ENCODE measurements at regions not wholly inside any gene's neighbourhood (a gene's known extent, or its start where the extent isn't known, plus 50 kb on each side); places are given as distances from the start of the nearest gene placed in this dataset.

DNA sequence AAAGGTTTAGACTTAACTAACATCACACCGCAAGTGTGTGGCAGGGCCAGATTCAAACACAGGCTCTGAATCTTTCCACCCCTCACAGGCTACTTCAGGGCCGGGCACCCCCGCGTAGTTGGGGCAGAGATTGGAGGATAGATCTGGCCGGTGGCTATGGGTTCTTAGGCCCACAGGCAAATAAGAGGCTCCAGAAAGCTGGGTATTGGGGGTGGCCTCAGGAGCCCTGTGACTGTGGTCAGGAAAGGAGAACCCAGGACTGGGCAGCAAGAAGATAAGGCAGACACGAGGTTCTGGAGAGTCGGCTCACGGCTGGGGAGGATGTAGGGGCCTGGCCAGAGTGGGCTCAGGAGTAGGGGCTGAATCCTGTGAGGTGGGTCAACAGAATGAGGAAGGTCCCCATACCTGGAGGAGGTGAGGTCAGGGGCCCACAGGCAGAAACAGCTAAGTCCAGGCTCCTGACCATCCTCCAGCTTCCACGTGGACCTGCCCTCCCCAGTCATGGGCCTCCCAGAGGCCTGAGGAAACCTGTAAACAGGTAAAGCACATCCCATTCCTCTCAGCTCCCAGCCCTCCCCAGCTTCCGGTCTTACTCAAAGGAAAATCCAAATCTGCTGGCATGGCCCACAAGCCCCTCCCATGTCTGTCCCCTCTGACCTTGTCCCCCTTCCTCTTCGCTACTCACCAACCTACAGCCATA, 306.2 kb downstream of the MATN1 start:
- no peak for DNase-seq

DNA sequence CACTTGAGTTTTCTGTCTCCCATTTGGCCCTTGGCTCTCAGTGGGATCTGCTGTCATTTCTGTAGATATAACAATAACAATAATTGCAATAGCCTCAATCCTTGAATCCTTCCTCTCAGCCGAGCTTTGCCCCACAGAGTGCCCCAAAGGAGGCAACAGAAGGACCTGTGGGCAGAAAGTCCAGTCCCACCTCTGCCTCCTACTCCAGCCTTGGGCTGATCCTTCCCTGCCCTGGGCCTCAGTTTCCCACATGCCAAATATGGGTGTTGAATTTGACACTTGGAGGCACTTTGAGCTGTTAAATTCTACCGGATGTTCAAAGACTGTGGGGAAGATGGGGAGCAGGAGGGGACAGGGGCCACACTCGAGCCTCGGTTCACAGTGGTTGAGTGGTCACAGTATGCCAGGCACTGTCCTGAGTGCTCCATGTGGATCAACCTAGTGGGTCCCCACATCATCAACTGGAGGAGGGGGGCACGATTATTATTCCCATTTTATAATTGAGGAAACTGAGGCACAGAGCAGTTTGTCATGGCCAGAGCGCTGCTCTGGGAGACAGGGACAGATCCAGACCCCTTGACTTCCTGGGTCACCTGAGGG, 307.1 kb downstream of the MATN1 start:
- no peak for DNase-seq

DNA sequence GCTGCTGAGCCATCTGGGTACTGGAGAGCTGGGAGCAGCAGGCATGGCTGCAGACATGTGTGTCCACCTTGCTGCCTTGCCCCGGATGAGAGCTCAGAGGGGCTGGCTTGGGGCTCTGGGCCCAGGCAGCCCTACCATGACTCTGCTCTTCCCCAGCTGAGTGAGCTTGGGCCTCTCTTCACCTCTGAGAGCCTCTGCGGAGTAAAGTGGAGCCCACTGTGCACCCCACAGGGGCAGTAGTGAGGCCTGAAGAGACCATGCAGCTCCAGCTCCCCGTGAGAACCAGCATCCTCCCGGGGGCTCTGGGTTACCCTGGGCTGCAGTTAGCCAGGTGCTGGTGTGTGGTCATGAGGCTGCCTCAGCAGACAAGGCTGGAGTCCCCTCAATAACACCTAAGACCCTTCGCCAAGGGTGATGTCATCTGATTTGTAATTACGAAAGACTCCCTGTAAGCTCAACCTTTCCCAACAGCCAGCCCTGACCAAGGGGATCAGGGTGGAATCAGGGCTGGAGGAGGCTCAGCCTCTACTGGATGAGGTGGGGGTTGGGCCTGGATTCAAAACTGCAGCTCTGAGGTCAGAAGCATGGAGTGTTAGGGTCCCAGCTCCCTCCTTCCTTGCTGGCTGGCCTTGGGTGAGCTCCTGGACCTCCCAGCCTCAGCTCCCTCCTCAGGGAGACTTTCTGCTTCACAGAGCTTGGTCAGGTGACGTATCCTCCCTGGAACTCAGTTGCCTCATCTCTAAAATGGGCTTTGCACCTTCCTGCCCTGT, 308.0 kb downstream of the MATN1 start:
- no peak for DNase-seq

DNA sequence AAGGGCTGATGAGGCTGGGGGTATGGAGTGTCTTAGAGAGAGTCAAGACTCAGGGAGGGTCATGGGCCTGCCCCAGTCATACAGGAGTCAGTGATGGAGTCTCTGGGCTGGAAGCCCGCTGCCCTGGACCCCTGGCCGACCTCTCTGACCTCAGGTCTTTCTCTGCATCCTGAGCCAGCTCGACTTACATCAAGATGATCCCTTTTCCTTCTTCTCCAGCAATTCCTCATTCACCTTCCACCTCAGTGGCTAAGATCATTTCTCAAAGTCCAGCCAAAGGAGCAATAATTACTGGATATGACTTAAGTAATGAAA, 308.6 kb downstream of the MATN1 start:
- DNase-seq, result no peak

DNA sequence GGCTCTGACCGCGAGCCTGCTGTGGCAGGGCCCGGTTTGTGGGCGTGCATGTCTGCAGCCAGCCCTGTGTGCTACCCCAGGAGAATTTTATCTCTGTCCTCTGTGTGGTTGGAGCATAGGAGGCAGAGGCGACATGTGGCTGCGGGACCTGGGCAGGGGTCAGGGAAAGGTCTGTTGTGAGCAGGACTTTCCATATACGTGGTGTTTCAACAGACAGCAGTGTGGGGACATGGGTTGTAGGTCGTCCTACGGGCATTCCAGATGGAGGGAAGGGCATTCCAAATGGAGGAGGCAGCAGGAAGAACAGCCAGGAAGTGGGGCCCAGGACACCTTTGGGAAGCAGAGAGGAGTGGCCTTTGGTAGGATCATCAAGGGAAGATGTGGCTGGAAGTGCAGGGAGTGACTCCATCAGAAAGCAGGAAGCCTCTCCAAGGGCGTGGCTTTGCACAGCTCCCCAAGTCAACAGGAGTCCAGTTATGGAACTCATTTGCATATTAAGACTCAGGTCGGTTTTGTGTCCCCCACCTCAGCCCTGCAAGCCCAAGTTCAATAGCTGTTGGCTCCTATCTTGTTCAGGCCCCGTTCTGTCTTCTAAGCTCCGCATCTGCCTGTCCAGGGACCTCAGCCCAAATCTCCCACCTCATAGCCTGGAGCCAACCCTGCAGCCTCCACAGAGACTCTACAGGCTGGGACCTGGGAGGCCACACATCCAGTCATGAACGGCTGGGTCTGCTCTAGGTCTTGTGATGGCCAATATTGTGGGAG, 309.1 kb downstream of the MATN1 start:
- DNase-seq, result no peak

DNA sequence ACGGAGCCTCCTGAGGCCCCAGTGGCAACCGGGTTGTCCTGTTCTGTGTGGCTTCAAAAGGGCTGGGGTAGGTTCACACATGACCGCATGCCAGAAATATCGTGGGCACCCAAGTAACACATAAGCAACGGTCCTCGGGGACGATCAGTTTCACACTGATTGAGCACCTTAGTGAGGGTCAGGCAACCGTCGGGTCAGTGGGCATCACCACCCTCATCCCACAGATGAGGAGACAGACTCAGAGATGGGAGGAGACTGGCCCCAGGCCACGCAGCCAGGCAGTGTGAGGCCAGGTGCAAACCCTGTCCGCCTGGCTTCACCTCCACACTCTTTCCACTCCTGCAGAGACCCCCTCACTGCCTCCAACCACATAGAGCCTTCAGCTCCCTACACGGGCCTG, 309.8 kb downstream of the MATN1 start:
- no peak for DNase-seq

DNA sequence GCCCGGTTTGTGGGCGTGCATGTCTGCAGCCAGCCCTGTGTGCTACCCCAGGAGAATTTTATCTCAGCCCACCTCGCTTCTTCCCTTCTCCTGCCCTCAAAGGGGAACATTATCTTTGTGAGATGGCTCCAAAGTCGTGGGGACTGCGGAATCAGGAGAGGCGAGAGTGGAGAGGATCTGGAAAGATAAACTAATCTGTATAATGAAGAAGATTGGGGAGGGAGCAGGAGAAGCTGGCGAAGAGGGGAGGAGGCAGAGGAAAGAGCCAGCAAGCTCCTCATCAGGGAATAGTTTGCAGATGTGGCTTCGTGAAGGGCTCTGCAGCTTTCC, 310.3 kb downstream of the MATN1 start:
- DNase-seq, result no peak

DNA sequence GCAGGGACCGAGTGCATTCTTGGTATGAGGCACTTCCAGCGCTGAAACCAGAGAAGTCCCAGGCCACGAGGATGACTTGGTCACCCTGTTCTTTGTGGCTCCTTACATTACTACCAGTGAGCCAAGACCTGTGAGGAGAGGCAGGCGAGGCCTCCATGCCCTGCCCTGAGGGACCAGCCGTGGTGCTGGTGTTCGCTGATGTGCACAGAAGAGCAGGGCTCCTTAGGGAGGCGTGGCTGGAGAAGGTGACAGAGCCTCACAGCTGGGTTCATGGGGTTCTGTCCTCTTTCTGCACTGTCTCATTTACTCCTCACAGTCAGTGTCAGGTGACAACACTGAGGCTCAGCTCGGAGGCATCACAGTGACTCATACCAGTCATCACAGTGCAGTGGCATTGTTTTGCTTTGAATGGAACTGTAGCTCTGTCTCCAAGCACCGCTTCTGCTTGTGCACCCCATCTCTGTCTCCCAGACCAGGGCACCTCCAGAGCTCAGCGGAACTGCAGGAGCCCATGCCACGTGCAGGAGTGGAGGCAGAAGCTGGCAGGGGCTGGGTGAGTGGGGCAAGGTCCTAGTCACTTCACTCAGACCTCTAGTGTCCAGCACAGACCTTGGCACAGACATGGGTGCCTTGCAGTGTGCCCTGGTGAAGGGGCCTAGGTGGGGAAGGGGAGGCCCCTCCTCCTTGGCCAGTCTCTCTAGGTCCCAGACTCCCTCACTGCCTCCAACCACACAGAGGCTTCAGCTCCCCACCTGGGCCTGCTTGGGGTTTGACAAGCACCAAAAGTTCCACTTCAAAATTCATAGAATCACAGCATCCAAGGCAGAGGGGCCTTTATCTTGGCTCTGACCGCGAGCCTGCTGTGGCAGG, 310.9 kb downstream of the MATN1 start:
- no peak for DNase-seq

DNA sequence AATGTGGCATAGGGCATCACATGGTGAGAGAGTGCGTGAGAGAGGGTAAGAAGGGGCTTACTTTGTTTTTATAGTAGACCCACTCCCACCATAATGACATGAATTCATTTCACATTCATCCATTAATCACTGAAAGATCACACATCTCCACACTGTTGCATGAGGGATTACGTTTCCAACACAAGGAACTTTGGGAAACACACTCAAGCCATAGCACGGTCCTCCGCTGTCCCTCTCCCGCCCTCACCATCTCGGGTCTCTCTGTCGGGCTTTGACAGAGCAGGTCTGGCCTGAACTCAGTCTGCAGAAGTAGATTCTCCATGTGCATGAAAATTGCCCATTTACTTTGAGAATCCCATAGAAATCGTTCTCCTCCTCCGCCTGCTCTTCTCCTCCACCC, 312.2 kb downstream of the MATN1 start:
- no peak for DNase-seq

DNA sequence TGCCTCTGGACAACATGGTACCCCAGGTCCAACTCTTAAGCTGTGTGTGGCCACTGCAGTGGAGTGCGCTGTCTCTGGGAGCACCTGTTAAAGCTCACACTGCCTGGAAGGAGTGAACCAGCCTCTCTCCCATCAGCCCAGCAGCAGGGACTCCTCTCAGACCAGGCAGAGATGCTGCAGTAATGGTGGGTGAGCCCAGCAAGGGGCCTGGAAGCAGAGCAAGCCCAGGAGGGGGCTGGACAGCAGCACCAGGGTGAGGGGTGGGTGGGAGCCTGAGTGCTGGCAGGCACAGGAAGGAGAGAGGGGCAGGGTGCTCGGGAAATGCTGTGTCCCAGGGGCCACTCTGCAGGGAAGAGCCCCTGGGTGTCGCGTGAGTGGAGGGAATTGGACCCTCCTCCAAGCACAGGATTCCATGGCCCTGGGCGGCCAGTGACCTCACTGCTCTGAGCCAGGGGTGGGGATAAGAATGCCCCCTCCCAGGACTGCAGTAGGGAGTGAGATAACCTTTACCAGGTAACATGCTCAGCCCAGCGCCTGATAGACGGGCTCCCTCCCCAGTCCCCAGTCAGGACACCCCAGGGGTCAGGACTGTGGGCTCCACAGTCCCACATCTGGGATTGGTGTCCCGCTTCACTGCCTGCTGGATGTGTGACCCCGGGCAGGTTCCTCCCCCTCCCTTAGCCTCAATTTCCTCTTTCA, 313.1 kb downstream of the MATN1 start:
- DNase-seq, result no peak

DNA sequence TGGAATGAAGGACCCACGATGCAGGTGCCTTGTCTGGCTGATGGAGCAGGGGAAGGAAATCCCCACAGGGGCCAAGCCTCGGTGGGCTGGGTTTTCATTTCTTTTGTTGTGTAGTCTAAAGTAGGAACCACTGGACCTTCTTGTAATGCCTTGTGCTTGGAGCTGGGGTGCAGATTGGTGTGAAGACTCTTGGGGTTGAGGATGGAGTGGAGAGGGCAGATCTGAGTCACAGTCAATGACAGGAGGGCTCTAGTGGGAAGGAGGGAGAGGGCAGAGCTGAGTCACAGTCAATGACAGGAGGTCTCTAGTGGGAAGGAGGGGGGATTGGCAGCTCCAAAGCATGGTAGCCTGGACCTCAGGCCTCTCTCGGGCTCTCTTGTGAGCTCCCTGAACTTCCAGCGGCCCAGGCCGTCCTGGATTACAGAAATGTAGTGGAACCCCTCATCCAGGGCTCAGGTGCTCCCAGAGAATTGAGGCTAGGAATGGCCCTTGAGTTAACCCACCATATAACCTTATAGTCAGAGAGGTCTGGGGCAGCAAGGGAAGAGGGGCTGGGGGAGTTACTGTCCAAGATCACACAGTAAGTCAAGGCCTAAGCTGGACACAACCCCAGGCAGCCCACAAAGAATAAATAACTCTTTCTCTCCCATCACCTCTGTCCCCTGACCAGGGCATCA, 313.8 kb downstream of the MATN1 start:
- DNase-seq, result no peak

DNA sequence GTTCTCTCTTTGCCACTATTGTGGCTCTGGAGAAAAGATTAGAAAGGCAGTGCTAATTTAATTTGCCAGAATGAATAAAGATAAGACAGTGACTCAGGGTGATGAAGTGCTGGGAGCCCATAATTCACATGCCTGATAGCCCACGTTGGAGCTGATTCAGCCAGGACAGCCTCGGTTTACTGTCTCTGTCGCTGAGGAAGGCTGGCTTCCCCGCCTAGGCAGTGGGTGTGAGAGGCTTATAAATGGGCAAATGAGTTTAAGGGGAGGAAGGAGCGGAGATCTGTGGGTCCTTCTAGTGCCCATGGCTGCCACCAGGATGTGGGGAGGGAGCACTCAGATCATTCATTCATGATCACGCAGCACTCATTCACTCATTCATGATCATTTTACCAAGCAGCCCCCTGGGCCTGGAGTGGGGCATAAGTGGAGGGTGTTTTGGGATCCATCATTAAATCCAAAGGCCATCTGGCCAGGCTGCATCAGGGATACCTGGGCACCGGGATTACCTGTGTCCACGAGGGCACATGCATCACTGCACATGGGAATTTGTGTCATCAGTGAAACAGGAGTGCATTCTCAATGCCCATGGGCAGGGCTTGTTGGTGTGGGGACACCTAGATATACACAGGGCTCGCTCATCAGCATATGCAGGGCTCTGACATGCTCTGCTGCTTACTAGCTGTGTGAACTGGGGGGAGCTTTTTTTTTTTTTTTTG, 315.4 kb downstream of the MATN1 start:
- no peak for DNase-seq

DNA sequence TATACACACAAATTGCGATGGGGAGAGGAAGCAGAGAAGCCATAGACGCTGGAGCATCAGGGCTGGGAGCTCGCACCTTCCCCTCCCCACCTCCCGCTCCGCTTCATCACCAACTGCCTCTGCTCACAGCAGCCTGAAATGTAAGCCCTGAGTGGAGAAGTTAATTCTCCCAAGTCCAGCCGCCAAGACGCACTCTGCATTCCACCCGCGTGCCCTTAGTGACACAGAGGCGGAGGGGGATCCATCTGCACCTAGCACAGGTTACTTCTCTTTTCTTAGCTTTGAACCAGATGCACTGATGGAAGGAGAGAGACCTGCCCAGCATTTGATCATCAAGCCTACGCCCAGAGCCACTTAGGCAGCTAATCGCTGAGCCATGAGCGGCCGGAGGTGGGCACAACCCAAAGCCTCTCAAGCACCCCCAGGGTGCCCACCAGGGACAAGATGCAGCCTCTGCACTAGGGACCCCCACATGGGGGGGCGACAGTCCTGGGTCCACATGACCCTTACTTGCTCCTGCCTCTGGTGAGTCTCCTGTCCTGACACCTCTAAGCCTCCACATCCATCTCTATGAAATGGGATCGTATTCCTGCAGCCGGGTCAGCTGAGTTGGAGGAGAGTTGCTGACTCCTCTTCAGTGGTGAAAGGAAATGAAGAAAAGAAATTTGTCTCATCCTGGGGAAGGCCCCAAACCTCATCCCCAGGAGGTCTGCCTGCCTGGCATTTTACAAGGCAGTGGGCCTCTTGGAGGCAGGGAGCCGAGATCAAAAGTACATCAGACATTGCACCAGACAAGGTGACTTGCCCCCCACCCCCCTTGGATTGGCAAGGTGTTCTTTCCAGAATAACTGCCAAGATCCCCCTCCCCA, 316.2 kb downstream of the MATN1 start:
- peak in 1 of 2 donors; percentile 13 for DNase-seq

DNA sequence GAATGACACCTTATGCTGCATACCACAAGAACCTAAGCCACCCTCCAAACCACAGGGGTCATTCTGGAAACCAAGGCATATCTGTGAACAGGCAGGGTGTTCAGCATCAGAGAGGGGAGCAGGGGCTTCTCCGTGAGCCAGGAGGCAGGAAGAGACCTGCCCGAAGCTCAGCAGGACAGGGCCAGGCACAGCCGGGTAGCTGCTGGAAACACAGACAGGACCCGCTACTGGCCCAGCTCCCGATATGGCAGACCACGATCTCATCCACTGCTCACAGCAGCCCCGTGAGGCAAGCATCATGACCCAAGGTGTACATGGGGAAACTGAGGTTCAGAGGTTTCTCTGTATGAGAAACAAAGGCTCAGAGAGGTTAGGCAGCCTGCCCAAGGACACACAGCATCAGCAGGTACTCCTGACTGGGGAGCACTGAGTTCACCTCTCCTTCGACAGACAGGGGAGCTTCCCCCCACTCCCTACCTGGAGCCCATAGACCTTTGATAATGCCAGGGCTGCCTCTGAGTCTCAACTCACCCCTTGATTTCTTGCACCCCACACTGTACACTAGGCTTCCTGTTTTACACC, 317.7 kb downstream of the MATN1 start:
- no peak for DNase-seq

DNA sequence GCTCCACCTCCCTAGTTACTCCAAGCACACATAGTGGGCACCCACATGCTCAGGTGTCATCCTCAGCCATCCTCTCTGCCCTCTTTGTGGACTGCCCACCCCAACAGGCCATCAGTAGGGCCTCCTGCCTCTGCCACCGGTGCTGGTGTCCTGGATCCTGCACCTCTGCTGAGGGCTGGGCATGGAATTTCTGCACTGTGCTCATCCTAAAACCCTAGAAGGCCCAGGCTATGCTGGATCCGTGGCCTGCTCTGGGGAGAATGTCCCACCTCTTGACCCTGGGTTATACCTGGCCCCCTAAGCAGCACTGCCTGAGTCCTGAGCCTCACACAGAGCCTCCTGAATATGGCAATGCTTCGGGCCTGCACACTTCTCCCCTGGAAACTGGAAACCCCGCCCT, 318.3 kb downstream of the MATN1 start:
- DNase-seq, result no peak

DNA sequence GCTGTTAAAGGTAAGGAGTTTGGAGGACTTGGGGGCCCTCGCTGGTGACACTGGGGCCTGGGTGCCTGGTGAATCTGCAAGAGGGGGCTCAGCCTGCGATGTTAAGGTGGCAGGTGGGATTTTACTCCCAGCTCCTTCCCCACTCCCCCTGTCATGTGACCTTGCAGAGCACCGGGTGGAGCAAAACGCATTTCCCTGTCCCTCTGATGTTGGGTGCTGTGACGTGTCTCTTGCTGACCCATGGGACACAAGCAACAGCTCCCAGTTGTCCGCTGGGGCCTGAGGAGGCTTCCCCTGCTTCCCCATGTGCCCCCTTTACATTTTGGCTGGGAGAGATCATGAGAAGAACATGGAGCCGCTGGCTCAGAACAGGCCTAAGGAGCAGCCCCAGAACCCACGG, 319.0 kb downstream of the MATN1 start:
- no peak for DNase-seq

DNA sequence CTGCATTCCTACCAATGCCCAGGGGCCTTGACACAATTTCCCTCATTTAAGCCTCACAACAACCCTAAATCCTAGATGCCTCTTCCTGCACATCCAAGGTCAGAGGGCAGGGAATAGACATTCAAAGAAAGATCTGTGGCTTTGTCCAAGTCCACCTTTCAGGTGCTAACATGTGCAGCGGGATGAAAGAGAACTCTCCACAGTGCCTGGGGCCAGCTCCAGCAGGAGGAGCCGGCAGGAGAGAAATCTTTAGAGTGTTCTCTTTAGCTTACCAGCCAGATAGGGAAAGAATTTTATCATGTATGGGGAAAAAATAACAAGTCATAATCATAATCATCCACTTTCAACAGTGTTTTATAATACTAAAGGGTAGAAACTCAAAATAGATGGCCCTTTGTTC, 319.7 kb downstream of the MATN1 start:
- DNase-seq, result no peak

DNA sequence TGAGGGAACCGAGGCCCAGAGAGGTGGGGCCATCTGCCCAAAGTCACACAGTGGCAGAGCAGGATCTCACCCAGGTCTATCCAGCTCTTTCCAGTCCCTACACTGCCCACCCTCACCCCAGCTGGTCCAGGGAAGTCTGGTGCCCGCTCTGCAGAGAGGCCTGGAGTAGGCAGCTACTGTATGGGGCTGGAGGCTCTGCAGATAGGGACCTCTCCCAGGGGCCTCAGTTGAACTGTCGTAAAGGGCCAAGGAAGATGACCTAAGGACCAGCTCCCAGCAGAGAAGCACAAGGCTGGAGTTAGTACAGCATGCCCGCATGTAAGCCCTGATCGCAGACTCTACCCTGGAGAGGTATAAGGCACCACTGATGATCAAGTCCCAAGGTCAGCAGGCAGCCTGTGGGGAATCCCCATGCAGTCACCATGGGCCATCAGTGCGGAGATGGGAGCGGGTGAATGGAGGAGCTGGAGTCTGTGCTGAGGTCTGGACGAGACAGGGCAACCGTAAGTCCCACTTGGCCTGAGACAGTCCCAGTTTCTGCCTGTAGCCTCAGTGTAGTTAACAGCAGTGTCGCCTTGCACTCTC, 320.2 kb downstream of the MATN1 start:
- DNase-seq, result no peak

DNA sequence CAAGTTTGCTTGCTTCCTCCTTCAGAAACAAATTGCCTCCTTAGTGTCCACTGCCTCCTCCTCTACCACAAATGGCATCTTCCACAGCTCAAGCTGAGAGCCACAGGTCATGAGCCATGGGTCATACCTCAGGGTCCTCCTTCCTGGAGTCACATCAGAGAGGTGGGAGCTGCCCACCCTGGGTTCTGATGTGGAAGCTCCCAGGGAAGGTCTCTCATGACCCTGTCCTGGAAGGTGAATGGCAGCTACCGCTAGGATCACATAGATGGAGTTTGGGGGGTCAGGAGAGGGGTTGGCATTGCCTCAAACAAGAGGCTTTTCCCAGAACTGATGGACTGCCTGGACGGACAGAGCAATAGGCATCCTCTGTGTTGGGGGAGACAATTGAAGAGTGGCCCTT, 321.4 kb downstream of the MATN1 start:
- no peak for DNase-seq
